ENCODE measurements at regions not wholly inside any gene's neighbourhood (a gene's known extent, or its start where the extent isn't known, plus 50 kb on each side); places are given as distances from the start of the nearest gene placed in this dataset.

GRCh38 chr1:208921259-208921658 lies 662.3 kb upstream of the CAMK1G start:
- TF ChIP-seq CTCF (conservative IDR thresholded peaks at IDR 0.05 in 1 of 2, IDR thresholded peaks at IDR 0.05 in 1 of 2; ENCODE audit: extremely low read depth in 1 of 2, insufficient read depth in 1 of 2, low read depth in 1 of 2, low read length in 2 of 2) (no peak), EZH2 (IDR thresholded peaks at IDR 0.05; ENCODE audit: borderline replicate concordance, low read length) (no peak)
